ENCODE measurements at regions not wholly inside any gene's neighbourhood (a gene's known extent, or its start where the extent isn't known, plus 50 kb on each side); places are given as distances from the start of the nearest gene placed in this dataset.

DNA sequence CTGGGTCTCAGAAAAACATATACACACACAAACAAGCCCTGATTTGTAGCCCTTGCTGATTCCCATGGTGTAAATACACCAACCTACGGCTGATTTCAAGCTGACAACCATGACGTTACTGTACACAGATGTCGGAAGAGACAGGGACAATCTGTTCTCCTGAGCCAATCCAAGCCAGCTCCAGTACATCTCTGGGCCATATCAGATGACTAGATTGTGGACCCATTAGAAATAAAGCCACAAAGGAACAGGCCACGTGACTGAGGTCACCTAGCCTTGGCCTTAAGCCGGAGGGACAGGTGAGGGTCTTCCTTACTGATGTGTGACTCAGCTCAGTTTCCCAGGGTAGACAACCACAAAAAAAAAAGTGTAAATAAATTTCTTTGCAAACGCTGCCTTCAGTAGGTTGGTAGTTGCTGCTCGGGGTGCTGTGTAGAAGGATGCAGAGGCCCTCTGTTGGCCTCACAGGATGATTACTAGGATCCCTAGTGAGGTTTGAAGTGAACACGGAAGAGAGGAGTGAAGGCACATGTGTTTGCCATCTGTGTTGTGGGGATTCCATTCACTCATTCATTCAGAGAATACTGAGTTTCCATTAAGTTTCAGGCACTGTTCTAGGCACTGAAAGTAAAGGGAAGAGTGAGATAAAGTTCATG is 99.0 kb upstream of the LARGE1 start:
- ATAC-seq (no peak), FAIRE-seq (no peak), DNase-seq (ENCODE audit: low read depth in 1 of 2, low spot score in 1 of 2) (no peak)
- H3K4me3 ChIP-seq, result no peak overlapping the region
- ChIA-PET CTCF (interaction anchor here (0.6 kb wide), 1 partner anchor 251 kb away, joined by 3 read pairs; no protein-coding TSS in a partner anchor), POLR2A (no interaction called here)
- 17% methylated on average over 8 of the region's 8 CpGs for WGBS (ENCODE audit: missing lambda C conversion rate)
- TF ChIP-seq POLR2A (IDR thresholded peaks at IDR 0.05; ENCODE audit: low read length) (no peak), JUN (IDR thresholded peaks at IDR 0.05) (no peak), GATA3 (IDR thresholded peaks at IDR 0.05; ENCODE audit: borderline replicate concordance) (no peak)
- TF ChIP-seq, protein P1, sequence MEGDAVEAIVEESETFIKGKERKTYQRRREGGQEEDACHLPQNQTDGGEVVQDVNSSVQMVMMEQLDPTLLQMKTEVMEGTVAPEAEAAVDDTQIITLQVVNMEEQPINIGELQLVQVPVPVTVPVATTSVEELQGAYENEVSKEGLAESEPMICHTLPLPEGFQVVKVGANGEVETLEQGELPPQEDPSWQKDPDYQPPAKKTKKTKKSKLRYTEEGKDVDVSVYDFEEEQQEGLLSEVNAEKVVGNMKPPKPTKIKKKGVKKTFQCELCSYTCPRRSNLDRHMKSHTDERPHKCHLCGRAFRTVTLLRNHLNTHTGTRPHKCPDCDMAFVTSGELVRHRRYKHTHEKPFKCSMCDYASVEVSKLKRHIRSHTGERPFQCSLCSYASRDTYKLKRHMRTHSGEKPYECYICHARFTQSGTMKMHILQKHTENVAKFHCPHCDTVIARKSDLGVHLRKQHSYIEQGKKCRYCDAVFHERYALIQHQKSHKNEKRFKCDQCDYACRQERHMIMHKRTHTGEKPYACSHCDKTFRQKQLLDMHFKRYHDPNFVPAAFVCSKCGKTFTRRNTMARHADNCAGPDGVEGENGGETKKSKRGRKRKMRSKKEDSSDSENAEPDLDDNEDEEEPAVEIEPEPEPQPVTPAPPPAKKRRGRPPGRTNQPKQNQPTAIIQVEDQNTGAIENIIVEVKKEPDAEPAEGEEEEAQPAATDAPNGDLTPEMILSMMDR (IDR thresholded peaks at IDR 0.05), result no peak
- no peak overlapping the region for H3K4me2 ChIP-seq
- no peak overlapping the region for H3K27ac ChIP-seq
- no peaks in the 10 kb centered on the region for H3K9me3 ChIP-seq
- H3K4me1 ChIP-seq, result no peaks in the 10 kb centered on the region

DNA sequence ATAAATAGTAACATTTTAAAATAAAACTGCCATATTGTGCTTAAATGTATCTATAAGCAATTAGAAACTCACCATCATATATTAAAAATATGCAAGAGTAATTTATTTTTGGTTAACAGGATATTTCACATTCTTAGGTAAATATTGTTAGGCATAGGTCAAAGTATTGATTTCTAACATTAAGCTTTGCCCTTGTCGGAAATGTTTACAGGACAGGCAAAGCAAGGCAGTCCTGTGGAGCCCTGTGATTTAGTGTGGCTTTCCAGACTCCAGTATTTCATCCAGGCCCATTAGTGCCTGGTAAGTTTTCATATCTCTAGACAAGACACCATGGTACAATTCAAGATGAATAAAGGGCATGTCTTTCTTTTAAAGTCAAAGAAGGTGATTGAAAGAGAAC is 114.9 kb upstream of the LARGE1 start:
- TF ChIP-seq, protein P2, sequence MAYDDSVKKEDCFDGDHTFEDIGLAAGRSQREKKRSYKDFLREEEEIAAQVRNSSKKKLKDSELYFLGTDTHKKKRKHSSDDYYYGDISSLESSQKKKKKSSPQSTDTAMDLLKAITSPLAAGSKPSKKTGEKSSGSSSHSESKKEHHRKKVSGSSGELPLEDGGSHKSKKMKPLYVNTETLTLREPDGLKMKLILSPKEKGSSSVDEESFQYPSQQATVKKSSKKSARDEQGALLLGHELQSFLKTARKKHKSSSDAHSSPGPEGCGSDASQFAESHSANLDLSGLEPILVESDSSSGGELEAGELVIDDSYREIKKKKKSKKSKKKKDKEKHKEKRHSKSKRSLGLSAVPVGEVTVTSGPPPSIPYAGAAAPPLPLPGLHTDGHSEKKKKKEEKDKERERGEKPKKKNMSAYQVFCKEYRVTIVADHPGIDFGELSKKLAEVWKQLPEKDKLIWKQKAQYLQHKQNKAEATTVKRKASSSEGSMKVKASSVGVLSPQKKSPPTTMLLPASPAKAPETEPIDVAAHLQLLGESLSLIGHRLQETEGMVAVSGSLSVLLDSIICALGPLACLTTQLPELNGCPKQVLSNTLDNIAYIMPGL (CRISPR knock-in tag; IDR thresholded peaks at IDR 0.05; ENCODE audit: borderline replicate concordance), result no peak
- TF ChIP-seq, protein P3, sequence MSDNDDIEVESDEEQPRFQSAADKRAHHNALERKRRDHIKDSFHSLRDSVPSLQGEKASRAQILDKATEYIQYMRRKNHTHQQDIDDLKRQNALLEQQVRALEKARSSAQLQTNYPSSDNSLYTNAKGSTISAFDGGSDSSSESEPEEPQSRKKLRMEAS (IDR thresholded peaks at IDR 0.05), result no peak
- TF ChIP-seq FOSB (CRISPR knock-in tag; IDR thresholded peaks at IDR 0.05) (no peak), POLR2A (IDR thresholded peaks at IDR 0.05; ENCODE audit: low read length) (no peak), RCOR1 (IDR thresholded peaks at IDR 0.05; ENCODE audit: low read depth, low read length) (no peak), SREBF2 (IDR thresholded peaks at IDR 0.05) (no peak), GATA3 (IDR thresholded peaks at IDR 0.05; ENCODE audit: borderline replicate concordance) (no peak), TP53 (CRISPR knock-in tag; IDR thresholded peaks at IDR 0.05) (no peak), ESRRA (IDR thresholded peaks at IDR 0.05; ENCODE audit: borderline replicate concordance, low read length) (no peak), PHF8 (IDR thresholded peaks at IDR 0.05; ENCODE audit: borderline replicate concordance, low read depth) (no peak), BHLHE40 (IDR thresholded peaks at IDR 0.05; ENCODE audit: low read depth, low read length) (no peak), NFE2L2 (conservative IDR thresholded peaks at IDR 0.05; ENCODE audit: low read length) (no peak), RFX5 (IDR thresholded peaks at IDR 0.05) (no peak), NPAS2 (CRISPR knock-in tag; IDR thresholded peaks at IDR 0.05; ENCODE audit: borderline replicate concordance) (no peak), ZNF302 (CRISPR knock-in tag; IDR thresholded peaks at IDR 0.05) (no peak), ZSCAN20 (CRISPR knock-in tag; IDR thresholded peaks at IDR 0.05) (no peak), HOXA7 (CRISPR knock-in tag; IDR thresholded peaks at IDR 0.05) (no peak)
- TF ChIP-seq, protein P4, sequence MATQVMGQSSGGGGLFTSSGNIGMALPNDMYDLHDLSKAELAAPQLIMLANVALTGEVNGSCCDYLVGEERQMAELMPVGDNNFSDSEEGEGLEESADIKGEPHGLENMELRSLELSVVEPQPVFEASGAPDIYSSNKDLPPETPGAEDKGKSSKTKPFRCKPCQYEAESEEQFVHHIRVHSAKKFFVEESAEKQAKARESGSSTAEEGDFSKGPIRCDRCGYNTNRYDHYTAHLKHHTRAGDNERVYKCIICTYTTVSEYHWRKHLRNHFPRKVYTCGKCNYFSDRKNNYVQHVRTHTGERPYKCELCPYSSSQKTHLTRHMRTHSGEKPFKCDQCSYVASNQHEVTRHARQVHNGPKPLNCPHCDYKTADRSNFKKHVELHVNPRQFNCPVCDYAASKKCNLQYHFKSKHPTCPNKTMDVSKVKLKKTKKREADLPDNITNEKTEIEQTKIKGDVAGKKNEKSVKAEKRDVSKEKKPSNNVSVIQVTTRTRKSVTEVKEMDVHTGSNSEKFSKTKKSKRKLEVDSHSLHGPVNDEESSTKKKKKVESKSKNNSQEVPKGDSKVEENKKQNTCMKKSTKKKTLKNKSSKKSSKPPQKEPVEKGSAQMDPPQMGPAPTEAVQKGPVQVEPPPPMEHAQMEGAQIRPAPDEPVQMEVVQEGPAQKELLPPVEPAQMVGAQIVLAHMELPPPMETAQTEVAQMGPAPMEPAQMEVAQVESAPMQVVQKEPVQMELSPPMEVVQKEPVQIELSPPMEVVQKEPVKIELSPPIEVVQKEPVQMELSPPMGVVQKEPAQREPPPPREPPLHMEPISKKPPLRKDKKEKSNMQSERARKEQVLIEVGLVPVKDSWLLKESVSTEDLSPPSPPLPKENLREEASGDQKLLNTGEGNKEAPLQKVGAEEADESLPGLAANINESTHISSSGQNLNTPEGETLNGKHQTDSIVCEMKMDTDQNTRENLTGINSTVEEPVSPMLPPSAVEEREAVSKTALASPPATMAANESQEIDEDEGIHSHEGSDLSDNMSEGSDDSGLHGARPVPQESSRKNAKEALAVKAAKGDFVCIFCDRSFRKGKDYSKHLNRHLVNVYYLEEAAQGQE (IDR thresholded peaks at IDR 0.05), result no peak
- TF ChIP-seq, protein P5, sequence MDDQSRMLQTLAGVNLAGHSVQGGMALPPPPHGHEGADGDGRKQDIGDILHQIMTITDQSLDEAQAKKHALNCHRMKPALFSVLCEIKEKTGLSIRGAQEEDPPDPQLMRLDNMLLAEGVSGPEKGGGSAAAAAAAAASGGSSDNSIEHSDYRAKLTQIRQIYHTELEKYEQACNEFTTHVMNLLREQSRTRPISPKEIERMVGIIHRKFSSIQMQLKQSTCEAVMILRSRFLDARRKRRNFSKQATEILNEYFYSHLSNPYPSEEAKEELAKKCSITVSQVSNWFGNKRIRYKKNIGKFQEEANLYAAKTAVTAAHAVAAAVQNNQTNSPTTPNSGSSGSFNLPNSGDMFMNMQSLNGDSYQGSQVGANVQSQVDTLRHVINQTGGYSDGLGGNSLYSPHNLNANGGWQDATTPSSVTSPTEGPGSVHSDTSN (IDR thresholded peaks at IDR 0.05), result no peak
- Histone ChIP-seq H3K9me3 (no peaks in the 10 kb centered on the region), H3K4me2 (no peak overlapping the region), H3K4me1 (no peaks in the 10 kb centered on the region), H3K27ac (no peak overlapping the region), H3K4me3 (no peak overlapping the region)
- ChIA-PET CTCF (no interaction called here), POLR2A (no interaction called here)
- FAIRE-seq (no peak), DNase-seq (ENCODE audit: low read depth in 1 of 2, low spot score in 1 of 2) (no peak), ATAC-seq (no peak)
- WGBS (ENCODE audit: missing lambda C conversion rate), result 0% methylated on average over 1 of the region's 1 CpG
